ENCODE measurements at regions not wholly inside any gene's neighbourhood (a gene's known extent, or its start where the extent isn't known, plus 50 kb on each side); places are given as distances from the start of the nearest gene placed in this dataset.

- no peak for TF ChIP-seq CTCF (IDR thresholded peaks at IDR 0.05)
- TF ChIP-seq CBX8 (IDR thresholded peaks at IDR 0.05): no peak
- TF ChIP-seq MAZ (IDR thresholded peaks at IDR 0.05; ENCODE audit: borderline replicate concordance, low read depth, low read length): no peak
- no peak for TF ChIP-seq HMGXB4 (CRISPR knock-in tag; IDR thresholded peaks at IDR 0.05; ENCODE audit: borderline replicate concordance)
- TF ChIP-seq HDAC2 (IDR thresholded peaks at IDR 0.05): no peak
- TF ChIP-seq EHF (CRISPR knock-in tag; IDR thresholded peaks at IDR 0.05): no peak
- no peak for TF ChIP-seq POLR2A (IDR thresholded peaks at IDR 0.05; ENCODE audit: low read length)
- TF ChIP-seq RAD21 (conservative IDR thresholded peaks at IDR 0.05 in 1 of 2, IDR thresholded peaks at IDR 0.05 in 1 of 2): no peak
These were observed 71.8 kb upstream of the TIAM2 start for GRCh38 chr6:154923199-154923869.
